ENCODE measurements at regions not wholly inside any gene's neighbourhood (a gene's known extent, or its start where the extent isn't known, plus 50 kb on each side); places are given as distances from the start of the nearest gene placed in this dataset.

GRCh38 chr7:28360739-28361138 lies 51.6 kb upstream of the CREB5 start:
- Mint-ChIP-seq H3K4me1 (peaks cover 6% of the 10 kb centered on the region), H3K4me3 (no peak overlapping the region), H3K36me3 (no peaks in the 10 kb centered on the region), H3K27ac (no peak overlapping the region), H3K9me3 (peaks cover 13% of the 10 kb centered on the region)
- DNase-seq (ENCODE audit: low spot score in 2 of 2) (no peak), ATAC-seq (no peak)

- DNase-seq (ENCODE audit: low spot score in 2 of 2): no peak
- peaks cover 13% of the 10 kb centered on the region for H3K9me3 Mint-ChIP-seq
- no peak for ATAC-seq
- no peaks in the 10 kb centered on the region for H3K36me3 Mint-ChIP-seq
- H3K4me3 Mint-ChIP-seq: no peak overlapping the region
- H3K27ac Mint-ChIP-seq: no peak overlapping the region
- peaks cover 6% of the 10 kb centered on the region for H3K4me1 Mint-ChIP-seq
These were observed 50.8 kb upstream of the CREB5 start for GRCh38 chr7:28361551-28361950.

- no peaks in the 10 kb centered on the region for H3K36me3 Mint-ChIP-seq
These were observed 50.1 kb upstream of the CREB5 start for GRCh38 chr7:28362182-28362581.

More at GRCh38 chr7:28362182-28362581, 50.1 kb upstream of the CREB5 start:
- H3K9me3 Mint-ChIP-seq: peaks cover 13% of the 10 kb centered on the region
- no peak overlapping the region for H3K27ac Mint-ChIP-seq
- ATAC-seq: no peak
- no peak for DNase-seq (ENCODE audit: low spot score in 2 of 2)
- H3K4me1 Mint-ChIP-seq: peaks cover 6% of the 10 kb centered on the region
- no peak overlapping the region for H3K4me3 Mint-ChIP-seq
